ENCODE measurements at regions not wholly inside any gene's neighbourhood (a gene's known extent, or its start where the extent isn't known, plus 50 kb on each side); places are given as distances from the start of the nearest gene placed in this dataset.

- no peak for TF ChIP-seq CTCF (IDR thresholded peaks at IDR 0.05)
- no peak for TF ChIP-seq POLR2A (IDR thresholded peaks at IDR 0.05)
- no peak for TF ChIP-seq POLR2AphosphoS5 (IDR thresholded peaks at IDR 0.05)
These were observed 87.0 kb downstream of the ANKRD60 start for GRCh38 chr20:58141496-58141895.

Measured in breast epithelium (tissue), 3 donors.